ENCODE measurements at regions not wholly inside any gene's neighbourhood (a gene's known extent, or its start where the extent isn't known, plus 50 kb on each side); places are given as distances from the start of the nearest gene placed in this dataset.

GRCh38 chr19:32105527-32106310 is 239.7 kb upstream of the ZNF507 start:
- peaks cover 5% of the 10 kb centered on the region for H3K4me1 ChIP-seq (replicated peaks)
- WGBS: 76% methylated on average over 16 of the region's 16 CpGs
- intact Hi-C loops (cut with DNase I): no loop called here
- H3K9me3 ChIP-seq: no peaks in the 10 kb centered on the region
- H3K27me3 ChIP-seq (replicated peaks; ENCODE audit: insufficient read depth): no peaks in the 10 kb centered on the region
- H3K36me3 ChIP-seq: no peaks in the 10 kb centered on the region
- no peak overlapping the region for H3K4me3 ChIP-seq
- DNase-seq (ENCODE audit: low spot score): no peak
- H3K27ac ChIP-seq: no peak overlapping the region
- TF ChIP-seq POLR2AphosphoS5 (IDR thresholded peaks at IDR 0.05): no peak
- TF ChIP-seq, protein P1, sequence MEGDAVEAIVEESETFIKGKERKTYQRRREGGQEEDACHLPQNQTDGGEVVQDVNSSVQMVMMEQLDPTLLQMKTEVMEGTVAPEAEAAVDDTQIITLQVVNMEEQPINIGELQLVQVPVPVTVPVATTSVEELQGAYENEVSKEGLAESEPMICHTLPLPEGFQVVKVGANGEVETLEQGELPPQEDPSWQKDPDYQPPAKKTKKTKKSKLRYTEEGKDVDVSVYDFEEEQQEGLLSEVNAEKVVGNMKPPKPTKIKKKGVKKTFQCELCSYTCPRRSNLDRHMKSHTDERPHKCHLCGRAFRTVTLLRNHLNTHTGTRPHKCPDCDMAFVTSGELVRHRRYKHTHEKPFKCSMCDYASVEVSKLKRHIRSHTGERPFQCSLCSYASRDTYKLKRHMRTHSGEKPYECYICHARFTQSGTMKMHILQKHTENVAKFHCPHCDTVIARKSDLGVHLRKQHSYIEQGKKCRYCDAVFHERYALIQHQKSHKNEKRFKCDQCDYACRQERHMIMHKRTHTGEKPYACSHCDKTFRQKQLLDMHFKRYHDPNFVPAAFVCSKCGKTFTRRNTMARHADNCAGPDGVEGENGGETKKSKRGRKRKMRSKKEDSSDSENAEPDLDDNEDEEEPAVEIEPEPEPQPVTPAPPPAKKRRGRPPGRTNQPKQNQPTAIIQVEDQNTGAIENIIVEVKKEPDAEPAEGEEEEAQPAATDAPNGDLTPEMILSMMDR (IDR thresholded peaks at IDR 0.05): no peak
- no peak for TF ChIP-seq POLR2A (IDR thresholded peaks at IDR 0.05)

GRCh38 chr19:32122258-32122657 is 223.2 kb upstream of the ZNF507 start:
- intact Hi-C loops (cut with DNase I): no loop called here
- Histone ChIP-seq H3K36me3 (no peaks in the 10 kb centered on the region), H3K4me1 (replicated peaks) (no peaks in the 10 kb centered on the region), H3K27me3 (replicated peaks; ENCODE audit: insufficient read depth) (no peaks in the 10 kb centered on the region), H3K27ac (no peak overlapping the region), H3K9me3 (no peaks in the 10 kb centered on the region), H3K4me3 (no peak overlapping the region)
- TF ChIP-seq POLR2A (IDR thresholded peaks at IDR 0.05): no peak
- TF ChIP-seq, protein P1 (IDR thresholded peaks at IDR 0.05): no peak
- no peak for TF ChIP-seq POLR2AphosphoS5 (IDR thresholded peaks at IDR 0.05)
- WGBS: 90% methylated on average over 4 of the region's 4 CpGs
- DNase-seq (ENCODE audit: low spot score): no peak

- WGBS: 76% methylated on average over 11 of the region's 11 CpGs
- TF ChIP-seq, protein P1 (IDR thresholded peaks at IDR 0.05): no peak
- TF ChIP-seq POLR2AphosphoS5 (IDR thresholded peaks at IDR 0.05) (no peak), POLR2A (IDR thresholded peaks at IDR 0.05) (no peak)
- Histone ChIP-seq H3K4me1 (replicated peaks) (no peaks in the 10 kb centered on the region), H3K27ac (no peak overlapping the region), H3K9me3 (no peaks in the 10 kb centered on the region), H3K4me3 (no peak overlapping the region), H3K36me3 (no peaks in the 10 kb centered on the region), H3K27me3 (replicated peaks; ENCODE audit: insufficient read depth) (no peaks in the 10 kb centered on the region)
- DNase-seq (ENCODE audit: low spot score): no peak
- intact Hi-C loops (cut with DNase I): no loop called here
These were observed 222.0 kb upstream of the ZNF507 start for GRCh38 chr19:32123355-32123940.

- 86% methylated on average over 10 of the region's 10 CpGs for WGBS
- no peaks in the 10 kb centered on the region for H3K27me3 ChIP-seq (replicated peaks; ENCODE audit: insufficient read depth)
- H3K36me3 ChIP-seq: no peaks in the 10 kb centered on the region
- no peak overlapping the region for H3K4me3 ChIP-seq
- no peak overlapping the region for H3K27ac ChIP-seq
- TF ChIP-seq POLR2AphosphoS5 (IDR thresholded peaks at IDR 0.05): no peak
- no peak for TF ChIP-seq POLR2A (IDR thresholded peaks at IDR 0.05)
- TF ChIP-seq, protein P1 (IDR thresholded peaks at IDR 0.05): no peak
- H3K9me3 ChIP-seq: no peaks in the 10 kb centered on the region
- DNase-seq (ENCODE audit: low spot score): no peak
- intact Hi-C loops (cut with DNase I): no loop called here
- H3K4me1 ChIP-seq (replicated peaks): no peaks in the 10 kb centered on the region
These were observed 220.8 kb upstream of the ZNF507 start for GRCh38 chr19:32124585-32124984.

GRCh38 chr19:32129141-32129540 is 216.3 kb upstream of the ZNF507 start:
- no peak overlapping the region for H3K4me3 ChIP-seq
- 59% methylated on average over 10 of the region's 10 CpGs for WGBS
- H3K27me3 ChIP-seq (replicated peaks; ENCODE audit: insufficient read depth): no peaks in the 10 kb centered on the region
- TF ChIP-seq POLR2AphosphoS5 (IDR thresholded peaks at IDR 0.05) (no peak), POLR2A (IDR thresholded peaks at IDR 0.05) (no peak)
- TF ChIP-seq, protein P1 (IDR thresholded peaks at IDR 0.05): no peak
- intact Hi-C loops (cut with DNase I): no loop called here
- H3K36me3 ChIP-seq: no peaks in the 10 kb centered on the region
- H3K27ac ChIP-seq: no peak overlapping the region
- no peaks in the 10 kb centered on the region for H3K9me3 ChIP-seq
- DNase-seq (ENCODE audit: low spot score): no peak
- H3K4me1 ChIP-seq (replicated peaks): no peaks in the 10 kb centered on the region
